NB4 (cell line): ENCODE measurements at regions not wholly inside any gene's neighbourhood (a gene's known extent, or its start where the extent isn't known, plus 50 kb on each side); places are given as distances from the start of the nearest gene placed in this dataset.

Experiments used
- CTCF ChIP-seq: IDR thresholded peaks from one replicate; pipeline ENCODE4 v1.5.1; 2012; ENCODE audit warnings: low read depth, low read length
- MAX ChIP-seq: IDR thresholded peaks from 2 replicates; pipeline ENCODE4 v1.6.1; 2011; ENCODE audit warnings: low read depth, low read length
- POLR2A ChIP-seq: IDR thresholded peaks from 2 replicates; pipeline ENCODE4 v1.6.1; 2011; ENCODE audit warnings: mild to moderate bottlenecking; ENCODE audit not compliant: insufficient read length; ENCODE audit errors: extremely low read depth

GRCh38 chr4:124167602-124168001, 544.9 kb downstream of the ANKRD50 start:
- TF ChIP-seq POLR2A = no peak
- TF ChIP-seq CTCF = no peak
- no peak for TF ChIP-seq MAX
